Gastrocnemius medialis (tissue), 4 donors: ENCODE measurements at regions not wholly inside any gene's neighbourhood (a gene's known extent, or its start where the extent isn't known, plus 50 kb on each side); places are given as distances from the start of the nearest gene placed in this dataset.

Experiments used
- POLR2A ChIP-seq, 2 donors: fragments of 450-650 bp; IDR thresholded peaks; one replicate each; pipeline ENCODE4 v1.6.1; 2017; ENCODE audit warnings: antibody characterized with exemption in 2 of 2, mild to moderate bottlenecking in 2 of 2, moderate library complexity in 2 of 2
- TF ChIP-seq, protein P1 (sequence below), 5 experiments: fragments of 450-650 bp in 3 of 5; fragments of 200-600 bp in 2 of 5; sonication (generic) in 2 of 5; IDR thresholded peaks in 4 of 5; conservative IDR thresholded peaks in 1 of 5; 1 replicate in 4 of 5; 2 replicates in 1 of 5; pipeline ENCODE4 v1.5.1; 2016 to 2019; ENCODE audit warnings: antibody characterized with exemption in 5 of 5, mild to moderate bottlenecking in 3 of 5, moderate library complexity in 3 of 5

- TF ChIP-seq, protein P1, sequence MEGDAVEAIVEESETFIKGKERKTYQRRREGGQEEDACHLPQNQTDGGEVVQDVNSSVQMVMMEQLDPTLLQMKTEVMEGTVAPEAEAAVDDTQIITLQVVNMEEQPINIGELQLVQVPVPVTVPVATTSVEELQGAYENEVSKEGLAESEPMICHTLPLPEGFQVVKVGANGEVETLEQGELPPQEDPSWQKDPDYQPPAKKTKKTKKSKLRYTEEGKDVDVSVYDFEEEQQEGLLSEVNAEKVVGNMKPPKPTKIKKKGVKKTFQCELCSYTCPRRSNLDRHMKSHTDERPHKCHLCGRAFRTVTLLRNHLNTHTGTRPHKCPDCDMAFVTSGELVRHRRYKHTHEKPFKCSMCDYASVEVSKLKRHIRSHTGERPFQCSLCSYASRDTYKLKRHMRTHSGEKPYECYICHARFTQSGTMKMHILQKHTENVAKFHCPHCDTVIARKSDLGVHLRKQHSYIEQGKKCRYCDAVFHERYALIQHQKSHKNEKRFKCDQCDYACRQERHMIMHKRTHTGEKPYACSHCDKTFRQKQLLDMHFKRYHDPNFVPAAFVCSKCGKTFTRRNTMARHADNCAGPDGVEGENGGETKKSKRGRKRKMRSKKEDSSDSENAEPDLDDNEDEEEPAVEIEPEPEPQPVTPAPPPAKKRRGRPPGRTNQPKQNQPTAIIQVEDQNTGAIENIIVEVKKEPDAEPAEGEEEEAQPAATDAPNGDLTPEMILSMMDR (IDR thresholded peaks at IDR 0.05 in 4 of 5, conservative IDR thresholded peaks at IDR 0.05 in 1 of 5): no peak
- no peak for TF ChIP-seq POLR2A (IDR thresholded peaks at IDR 0.05)
Observed at GRCh38 chr7:52498366-52498765, 537.1 kb upstream of the POM121L12 start.
